ENCODE measurements at regions not wholly inside any gene's neighbourhood (a gene's known extent, or its start where the extent isn't known, plus 50 kb on each side); places are given as distances from the start of the nearest gene placed in this dataset.

- WGBS, 4 donors: 59 to 70% (median 65%) methylated on average over 2 of the region's 2 CpGs
- H3K4me1 ChIP-seq (replicated peaks in 1 of 2): no peaks in the 10 kb centered on the region
- H3K27ac ChIP-seq: no peak overlapping the region
- no peak for DNase-seq
- intact Hi-C loops (cut with DNase I): no loop called here
- no peak overlapping the region for H3K4me3 ChIP-seq
- H3K9me3 ChIP-seq (replicated peaks in 1 of 3): no peaks in the 10 kb centered on the region
- no peak for TF ChIP-seq POLR2A (IDR thresholded peaks at IDR 0.05)
- no peak for TF ChIP-seq CTCF (IDR thresholded peaks at IDR 0.05)
- H3K36me3 ChIP-seq (replicated peaks in 1 of 2): no peaks in the 10 kb centered on the region
- H3K27me3 ChIP-seq: no peaks in the 10 kb centered on the region
These were observed 289.5 kb upstream of the TYRP1 start for GRCh38 chr9:12403721-12404120.

- 52 to 79% (median 63%) methylated on average over 2 of the region's 2 CpGs for WGBS, 4 donors
These were observed 279.2 kb upstream of the TYRP1 start for GRCh38 chr9:12413986-12414385.

DNA sequence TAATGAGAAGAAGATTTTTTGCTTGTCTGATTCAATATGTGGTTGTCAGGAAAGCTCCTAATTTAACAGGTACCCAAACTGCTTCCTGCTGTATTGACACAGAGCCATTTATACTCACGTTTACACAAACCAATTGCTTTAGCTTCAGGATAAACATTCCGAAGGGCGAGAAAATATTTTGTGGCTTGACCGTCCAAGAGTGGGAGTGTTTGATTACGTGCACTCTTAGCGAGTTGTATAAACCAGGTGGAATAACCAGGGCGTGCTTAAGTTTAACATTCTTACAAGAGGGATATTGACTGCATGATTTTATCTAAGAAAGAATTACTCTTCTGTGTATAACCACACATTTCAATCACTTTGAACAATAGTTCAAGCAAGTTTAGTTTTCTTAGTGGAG lies 278.7 kb upstream of the TYRP1 start:
- WGBS, 4 donors: 54 to 60% (median 57%) methylated on average over 7 of the region's 7 CpGs
- Histone ChIP-seq H3K9me3 (replicated peaks in 1 of 3) (no peaks in the 10 kb centered on the region), H3K4me1 (replicated peaks in 1 of 2) (no peaks in the 10 kb centered on the region), H3K36me3 (replicated peaks in 1 of 2) (no peaks in the 10 kb centered on the region), H3K27ac (no peak overlapping the region), H3K4me3 (no peak overlapping the region), H3K27me3 (no peaks in the 10 kb centered on the region)
- no peak for TF ChIP-seq CTCF (IDR thresholded peaks at IDR 0.05)
- no peak for TF ChIP-seq POLR2A (IDR thresholded peaks at IDR 0.05)
- no peak for DNase-seq
- intact Hi-C loops (cut with DNase I): no loop called here

More at GRCh38 chr9:12413986-12414385, 279.2 kb upstream of the TYRP1 start:
- TF ChIP-seq CTCF (IDR thresholded peaks at IDR 0.05) (no peak), POLR2A (IDR thresholded peaks at IDR 0.05) (no peak)
- Histone ChIP-seq H3K27ac (no peak overlapping the region), H3K9me3 (replicated peaks in 1 of 3) (no peaks in the 10 kb centered on the region), H3K4me1 (replicated peaks in 1 of 2) (no peaks in the 10 kb centered on the region), H3K27me3 (no peaks in the 10 kb centered on the region), H3K4me3 (no peak overlapping the region), H3K36me3 (replicated peaks in 1 of 2) (no peaks in the 10 kb centered on the region)
- DNase-seq: no peak
- intact Hi-C loops (cut with DNase I): no loop called here

- Histone ChIP-seq H3K9me3 (replicated peaks in 1 of 3) (no peaks in the 10 kb centered on the region), H3K4me1 (replicated peaks in 1 of 2) (no peaks in the 10 kb centered on the region), H3K4me3 (no peak overlapping the region), H3K27me3 (no peaks in the 10 kb centered on the region), H3K36me3 (replicated peaks in 1 of 2) (no peaks in the 10 kb centered on the region), H3K27ac (no peak overlapping the region)
- intact Hi-C loops (cut with DNase I): no loop called here
- DNase-seq: no peak
- 88 to 97% (median 91%) methylated on average over 2 of the region's 2 CpGs for WGBS, 4 donors
- TF ChIP-seq CTCF (IDR thresholded peaks at IDR 0.05): no peak
- no peak for TF ChIP-seq POLR2A (IDR thresholded peaks at IDR 0.05)
These were observed 277.8 kb upstream of the TYRP1 start for GRCh38 chr9:12415361-12415760.
